Fibroblast of skin of left biceps (primary cell): ENCODE measurements at regions not wholly inside any gene's neighbourhood (a gene's known extent, or its start where the extent isn't known, plus 50 kb on each side); places are given as distances from the start of the nearest gene placed in this dataset.
A peak's percentile ranks its signal among the peaks of the same experiment; 100 is the strongest.

Experiments used
- DNase-seq, 2 experiments: peaks; one replicate each; pipeline ENCODE4 v3.0.0-alpha.2; 2013; ENCODE audit warnings: low read depth in 2 of 2

DNA sequence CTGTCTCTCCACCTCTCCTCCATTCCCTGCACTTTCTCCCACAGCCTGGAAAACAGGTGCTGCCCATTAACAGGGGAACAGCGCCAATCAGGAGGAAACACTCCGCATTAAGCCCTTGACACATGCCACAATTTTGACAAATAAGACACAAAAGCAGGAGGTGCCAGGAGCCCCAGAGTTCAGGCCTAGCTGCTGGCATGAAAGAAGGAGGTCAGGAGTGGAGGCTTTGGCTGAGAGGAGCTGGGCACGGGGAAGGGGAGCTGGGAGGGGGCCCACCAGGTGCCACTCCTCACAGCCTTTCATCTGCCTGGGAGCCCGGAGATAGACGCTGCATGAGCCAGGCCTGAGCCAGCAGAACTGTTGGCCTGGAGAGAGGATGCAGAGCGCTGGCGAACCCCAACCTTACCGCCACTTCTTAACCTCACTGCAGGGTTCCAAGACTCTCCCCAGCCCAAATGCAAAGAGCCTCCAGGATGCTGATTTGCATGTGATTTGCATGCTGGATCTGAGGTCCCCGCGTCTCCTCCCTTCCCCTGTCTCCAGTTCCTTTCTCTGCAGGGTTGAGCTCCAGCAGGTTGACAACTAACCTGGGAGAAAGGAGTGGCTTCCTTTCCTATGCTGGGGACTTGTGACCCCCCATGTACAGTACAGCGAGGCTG is 139.8 kb upstream of the SDK2 start:
- DNase-seq: no peak

DNA sequence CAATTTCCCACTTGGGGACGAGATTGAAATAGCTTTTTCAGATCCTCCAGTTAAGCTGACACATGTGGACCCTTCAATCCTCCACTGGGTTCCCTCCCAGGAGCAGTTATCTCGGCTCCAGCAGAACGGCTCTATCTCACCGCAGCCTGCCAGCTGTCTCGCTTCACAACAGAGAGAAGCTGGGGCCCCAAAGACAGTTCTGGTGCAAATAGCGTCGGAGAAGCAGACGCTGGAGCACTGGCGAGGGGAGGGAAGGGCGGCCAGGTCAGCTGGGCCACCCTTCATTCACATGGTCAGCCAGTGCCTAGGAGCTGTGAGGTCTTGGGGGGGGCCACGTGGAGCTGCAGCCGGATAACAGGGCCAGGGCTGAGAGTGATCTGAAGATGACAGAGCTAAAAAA is 141.3 kb upstream of the SDK2 start:
- DNase-seq: no peak

- DNase-seq: no peak
These were observed 141.9 kb upstream of the SDK2 start for GRCh38 chr17:73785958-73786743.

- DNase-seq: no peak
These were observed 143.1 kb upstream of the SDK2 start for GRCh38 chr17:73787076-73788059.

DNA sequence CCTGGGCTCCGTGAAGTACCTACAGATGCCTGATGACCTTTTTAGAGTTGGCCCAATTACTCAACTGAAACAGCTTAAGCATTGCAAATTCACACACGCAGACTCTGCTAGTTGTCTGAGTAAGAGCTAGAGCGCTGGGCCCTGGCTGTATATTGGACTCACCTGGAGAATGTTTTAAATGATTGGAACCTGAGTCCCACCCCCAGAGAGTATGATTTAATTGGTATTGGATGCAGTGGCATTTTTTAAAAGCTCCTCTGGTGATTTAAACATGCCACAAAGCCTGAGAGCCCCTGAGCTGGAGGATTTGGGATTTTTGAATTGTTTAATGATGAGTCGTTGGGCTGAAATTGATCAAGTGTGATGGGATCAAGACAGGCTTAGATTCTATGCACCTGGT is 143.9 kb upstream of the SDK2 start:
- no peak for DNase-seq

- no peak for DNase-seq
These were observed 146.9 kb upstream of the SDK2 start for GRCh38 chr17:73791121-73791520.

DNA sequence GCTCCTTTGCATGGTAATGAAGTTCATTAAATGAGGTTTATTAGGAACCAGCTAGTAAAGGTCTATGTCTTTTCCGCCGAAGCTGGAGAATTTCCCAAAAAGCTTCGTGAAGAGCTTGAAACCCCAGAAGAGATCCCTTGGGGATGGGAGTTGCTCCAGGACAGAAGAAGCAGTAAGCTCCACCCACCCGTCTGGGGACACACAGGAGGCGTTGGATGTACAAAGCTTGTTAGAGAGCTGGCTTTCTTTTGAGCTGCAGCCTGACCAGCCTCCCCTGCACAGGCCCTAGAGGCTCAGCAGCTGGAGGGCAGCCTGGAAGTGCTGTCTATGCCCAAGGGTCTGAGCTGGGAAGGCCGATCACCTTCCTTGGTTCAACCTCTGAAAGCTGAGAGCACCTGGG is 147.4 kb upstream of the SDK2 start:
- no peak for DNase-seq

DNA sequence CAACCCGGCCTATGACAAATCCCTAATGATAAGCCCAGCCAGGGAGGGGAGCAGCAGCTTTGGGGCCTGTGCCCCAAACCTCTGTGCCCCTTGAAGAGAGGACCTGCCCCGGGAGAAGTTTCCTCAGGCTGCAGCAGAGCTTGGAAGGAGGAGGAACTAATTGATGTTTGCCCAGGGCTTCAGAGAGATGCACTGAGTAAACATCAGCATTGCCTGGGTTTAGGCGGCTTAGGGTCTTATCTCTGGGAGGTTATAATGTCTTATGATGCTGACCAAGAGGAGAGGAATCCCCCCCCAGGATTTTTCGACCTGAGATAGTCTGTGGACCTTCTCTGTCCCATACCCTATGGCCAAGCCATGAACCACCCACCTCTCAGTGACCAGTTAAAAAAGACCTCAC is 148.7 kb upstream of the SDK2 start:
- DNase-seq: no peak

DNA sequence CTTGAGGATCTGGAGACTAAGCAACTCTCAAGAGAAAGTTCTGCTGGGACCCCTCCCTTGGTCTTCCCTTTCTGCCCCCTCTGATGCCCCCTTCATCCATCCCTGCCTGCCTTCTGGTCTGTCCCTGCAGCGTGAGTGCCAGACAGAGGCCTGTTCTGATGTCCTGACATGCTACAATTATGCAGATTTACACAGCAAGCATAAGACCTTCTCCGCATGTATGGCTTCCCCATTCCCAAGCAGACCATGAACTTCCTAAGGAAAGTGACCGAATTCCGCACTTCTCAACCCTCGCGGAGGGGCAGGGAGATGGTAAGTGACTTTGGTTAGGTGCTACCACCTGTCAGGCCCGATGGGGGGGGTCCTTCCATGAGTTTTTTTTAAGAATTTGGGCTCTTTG is 150.1 kb upstream of the SDK2 start:
- DNase-seq: no peak

GRCh38 chr17:73795730-73796129 is 151.5 kb upstream of the SDK2 start:
- DNase-seq: no peak

GRCh38 chr17:73797594-73798110 is 153.4 kb upstream of the SDK2 start:
- no peak for DNase-seq

- peak; percentile 97 to 98 for DNase-seq
These were observed 154.0 kb upstream of the SDK2 start for GRCh38 chr17:73798111-73798748.

- DNase-seq: no peak
These were observed 154.9 kb upstream of the SDK2 start for GRCh38 chr17:73799096-73799495.

- DNase-seq: no peak
These were observed 155.8 kb upstream of the SDK2 start for GRCh38 chr17:73799781-73800627.

GRCh38 chr17:73800893-73801292 is 156.6 kb upstream of the SDK2 start:
- DNase-seq: no peak

DNA sequence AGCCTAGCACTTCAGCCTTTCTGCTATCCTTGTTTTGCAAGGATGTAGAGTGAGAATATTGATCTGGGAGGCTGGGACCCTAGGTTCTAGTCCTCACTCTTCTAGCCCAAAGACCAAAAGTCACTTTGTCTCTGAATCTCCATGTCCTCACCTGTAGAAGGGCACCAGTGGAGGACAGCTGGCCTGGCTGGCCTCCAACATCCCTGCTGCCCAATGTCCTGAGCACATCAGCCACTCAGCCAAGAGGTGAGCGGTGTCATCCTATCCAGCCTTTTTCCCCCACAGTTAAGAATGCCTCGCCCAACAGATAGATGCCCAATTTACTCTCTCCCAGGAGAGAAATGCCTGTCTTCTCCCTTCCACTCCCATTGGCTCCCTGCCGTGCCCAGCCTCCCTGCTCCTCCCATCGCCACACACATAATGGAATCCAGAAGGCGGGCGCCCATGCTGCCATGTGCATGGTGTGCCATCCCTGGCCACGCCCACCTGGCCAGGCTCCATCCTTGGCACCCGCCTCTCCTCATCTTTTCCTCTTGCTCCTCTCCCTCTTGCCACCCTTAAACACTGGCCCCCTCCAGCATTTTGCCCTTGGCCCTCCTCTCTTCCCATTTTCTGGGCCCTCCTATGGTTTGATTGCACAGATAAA is 157.3 kb upstream of the SDK2 start:
- no peak for DNase-seq

DNA sequence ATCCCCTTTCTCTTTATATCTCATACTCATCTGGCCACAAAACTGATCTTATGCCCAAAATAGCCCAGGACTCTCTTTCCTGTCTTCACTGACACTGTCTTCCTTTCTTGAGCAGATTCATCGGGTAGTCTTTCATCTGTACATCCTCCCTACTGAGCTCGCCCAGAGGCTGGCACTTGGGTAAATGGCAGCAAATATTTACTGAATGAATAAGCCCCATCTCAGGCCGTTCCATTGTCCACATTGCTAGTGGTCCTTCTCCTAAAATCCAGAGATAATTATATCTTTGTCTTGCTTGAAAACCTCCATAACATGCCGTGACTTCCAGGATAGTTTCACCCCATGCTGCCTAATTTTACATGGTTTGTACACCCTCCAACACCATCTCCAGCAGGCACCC is 158.1 kb upstream of the SDK2 start:
- no peak for DNase-seq

- DNase-seq: no peak
These were observed 158.6 kb upstream of the SDK2 start for GRCh38 chr17:73802871-73803270.

GRCh38 chr17:73803964-73804435 is 159.8 kb upstream of the SDK2 start:
- no peak for DNase-seq

GRCh38 chr17:73806768-73807167 is 162.5 kb upstream of the SDK2 start:
- DNase-seq: no peak
